Ovary (tissue), 7 donors: ENCODE measurements at regions not wholly inside any gene's neighbourhood (a gene's known extent, or its start where the extent isn't known, plus 50 kb on each side); places are given as distances from the start of the nearest gene placed in this dataset.

ENCODE experiments used
- DNase-seq, 5 donors: peaks; one replicate each; pipeline ENCODE4 v3.0.0-alpha.2; 2019 to 2020
- H3K27ac ChIP-seq, 2 donors: fragments of 200-600 bp; one replicate each; pipeline versions ENCODE4 v1.5.1 to v1.8.0; 2019 to 2022
- H3K27me3 ChIP-seq: fragments of 200-600 bp; one replicate; pipeline ENCODE4 v1.8.0; 2022
- H3K36me3 ChIP-seq: fragments of 200-600 bp; sonication (generic); one replicate; pipeline ENCODE4 v1.5.1; 2019
- H3K4me1 ChIP-seq: one replicate; pipeline ENCODE4 v1.8.1; 2013; ENCODE audit warnings: mild to moderate bottlenecking, moderate library complexity; ENCODE audit not compliant: insufficient read depth
- H3K4me3 ChIP-seq: fragments of 200-600 bp; sonication (generic); one replicate; pipeline ENCODE4 v1.5.1; 2017
- H3K9me3 ChIP-seq, 2 donors: fragments of 200-600 bp in 1 of 2; sonication (generic) in 1 of 2; one replicate each; pipeline versions ENCODE4 v1.5.1 to v1.8.1; 2013 to 2019; ENCODE audit warnings: mild to moderate bottlenecking in 1 of 2, moderate library complexity in 1 of 2
- CTCF ChIP-seq, 3 donors: fragments of 450-650 bp in 2 of 3; fragments of 200-600 bp in 1 of 3; IDR thresholded peaks; one replicate each; pipeline versions ENCODE4 v1.5.1 to v1.8.0; 2016 to 2022; ENCODE audit warnings: antibody characterized with exemption in 3 of 3, mild to moderate bottlenecking in 1 of 3
- EP300 ChIP-seq: sonication (generic); formaldehyde crosslinking; IDR thresholded peaks from one replicate; pipeline ENCODE4 v1.6.1; 2017; ENCODE audit warnings: antibody characterized with exemption
- POLR2A ChIP-seq: fragments of 450-650 bp; IDR thresholded peaks from one replicate; pipeline ENCODE4 v1.6.1; 2017; ENCODE audit warnings: antibody characterized with exemption, mild to moderate bottlenecking, moderate library complexity
- WGBS, 3 donors: extraction: QIAGEN DNeasy Blood & Tissue Kit in 1 of 3; methylation state at CpG; one replicate each; pipeline versions ENCODE4 v1.1.5 to v1.1.7; 2013 to 2017; 5-methylcytosine and 5-hydroxymethylcytosine counted together
- intact Hi-C, 4 donors: fragments of 100-400 bp; cut with DNase I; formaldehyde crosslinking; loops; one replicate each; pipeline versions ENCODE4 v1.11.0 to v1.15.1; 2022 to 2023
- donor health status: DM: no; HTN: no; CAD: no; lungs with moderate emphysema.
- donor health status: DM: no; HTN: no; CAD: no.
- donor health status: Bipolar disorder and iron deficiency.
- donor health status: DM: no; HTN: no; CAD: no.
- donor health status: DM: yes; HTN: yes; CAD: no.

DNA sequence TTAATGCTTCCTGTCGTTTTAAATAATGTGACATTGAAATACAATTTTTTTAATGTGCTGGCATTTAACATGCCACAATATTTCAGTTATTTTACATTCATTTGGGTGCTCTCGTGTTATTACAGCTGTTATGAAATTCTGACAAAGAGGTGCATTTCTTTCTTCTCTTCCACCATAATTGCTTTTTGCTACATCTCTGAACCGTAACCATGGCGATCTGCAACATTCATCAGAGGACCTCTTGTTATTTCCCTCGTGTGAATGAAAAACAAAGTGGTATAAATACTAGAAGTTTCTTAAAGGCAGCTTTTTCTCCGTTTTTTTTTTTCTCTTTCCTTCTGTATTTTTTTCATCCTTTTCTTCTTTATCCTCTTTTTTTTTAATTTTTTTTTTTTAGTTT lies 316.4 kb downstream of the MCTP2 start:
- Histone ChIP-seq H3K27me3 (no peaks in the 10 kb centered on the region), H3K4me1 (no peaks in the 10 kb centered on the region), H3K4me3 (no peak overlapping the region), H3K36me3 (no peaks in the 10 kb centered on the region), H3K9me3 (no peaks in the 10 kb centered on the region), H3K27ac (no peak overlapping the region)
- TF ChIP-seq CTCF (IDR thresholded peaks at IDR 0.05) (no peak), EP300 (no peak), POLR2A (no peak)
- intact Hi-C loops: no loop called here
- 61 to 71% (median 62%) methylated on average over 6 of the region's 6 CpGs for WGBS, 3 donors
- DNase-seq: no peak

GRCh38 chr15:94555841-94556519 lies 324.6 kb downstream of the MCTP2 start:
- no peak overlapping the region for H3K4me3 ChIP-seq
- H3K36me3 ChIP-seq: no peaks in the 10 kb centered on the region
- 72 to 95% (median 87%) methylated on average over 2 of the region's 2 CpGs for WGBS, 3 donors
- no peaks in the 10 kb centered on the region for H3K27me3 ChIP-seq
- intact Hi-C loops: no loop called here
- H3K27ac ChIP-seq: no peak overlapping the region
- no peaks in the 10 kb centered on the region for H3K4me1 ChIP-seq
- no peak for DNase-seq
- no peaks in the 10 kb centered on the region for H3K9me3 ChIP-seq
- TF ChIP-seq CTCF (IDR thresholded peaks at IDR 0.05) (no peak), POLR2A (no peak), EP300 (no peak)

DNA sequence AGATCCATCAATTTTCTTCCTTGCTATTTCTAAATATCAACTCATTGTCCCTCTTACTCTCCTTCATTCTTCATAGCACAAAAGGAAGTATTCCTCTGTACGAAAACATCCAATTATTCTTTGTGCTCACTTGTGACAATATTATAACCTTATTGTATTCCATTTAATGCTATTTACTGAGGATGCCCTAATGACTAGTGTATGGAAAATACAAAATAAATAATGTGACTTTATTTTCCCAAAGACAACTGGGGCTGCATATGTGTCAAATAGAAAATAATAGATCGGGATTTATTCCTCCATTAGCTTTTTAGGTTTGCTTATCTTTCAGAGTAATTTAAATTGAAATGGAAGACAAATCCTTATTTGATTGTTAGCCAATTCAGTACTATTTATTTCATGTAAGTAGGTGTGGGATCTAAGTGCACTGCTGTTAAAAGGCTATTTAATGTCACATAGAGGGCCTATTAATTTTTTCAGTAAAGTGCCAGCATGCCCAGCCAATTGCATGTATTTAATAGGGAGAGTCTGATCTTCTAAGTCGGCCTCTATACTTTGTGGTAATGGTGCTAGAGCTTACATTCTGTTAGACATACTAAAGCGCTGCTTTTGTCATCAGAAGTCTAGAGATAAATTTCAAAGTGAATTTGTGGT lies 329.8 kb downstream of the MCTP2 start:
- intact Hi-C loops: no loop called here
- H3K4me3 ChIP-seq: no peak overlapping the region
- no peaks in the 10 kb centered on the region for H3K27me3 ChIP-seq
- H3K27ac ChIP-seq: no peak overlapping the region
- no peaks in the 10 kb centered on the region for H3K4me1 ChIP-seq
- TF ChIP-seq CTCF (IDR thresholded peaks at IDR 0.05) (no peak), POLR2A (no peak), EP300 (no peak)
- H3K36me3 ChIP-seq: no peaks in the 10 kb centered on the region
- no peak for DNase-seq
- WGBS, 3 donors: 94 to 96% (median 95%) methylated on average over 4 of the region's 4 CpGs
- H3K9me3 ChIP-seq: no peaks in the 10 kb centered on the region

- whole genome bisulfite sequencing, 3 donors: 88 to 96% (median 92%) methylated on average over 2 of the region's 2 CpGs
- Histone ChIP-seq H3K27me3 (no peaks in the 10 kb centered on the region), H3K27ac (no peak overlapping the region), H3K36me3 (no peaks in the 10 kb centered on the region), H3K4me3 (no peak overlapping the region), H3K4me1 (no peaks in the 10 kb centered on the region), H3K9me3 (no peaks in the 10 kb centered on the region)
- intact Hi-C loops: no loop called here
- DNase-seq: no peak
- no peak for TF ChIP-seq EP300
- TF ChIP-seq POLR2A: no peak
- no peak for TF ChIP-seq CTCF (IDR thresholded peaks at IDR 0.05)
Observed at GRCh38 chr15:94563456-94563855, 332.1 kb downstream of the MCTP2 start.
